MCF 10A (cell line): ENCODE measurements at regions not wholly inside any gene's neighbourhood (a gene's known extent, or its start where the extent isn't known, plus 50 kb on each side); places are given as distances from the start of the nearest gene placed in this dataset.

ENCODE experiments used
- BruUV-seq: library from RNA; stranded (reverse); fragments of 400-500 nt; replicated peaks from 2 replicates; lab custom pipeline; 2021; lab: Mats Ljungman, UMichigan
- CTCF ChIA-PET: fragments of 300-600 bp; sonication (Branson Sonifier 250); formaldehyde crosslinking; extraction: SDS; loops from one replicate; lab custom pipeline; 2021; ENCODE audit warnings: antibody characterized with exemption, inconsistent platforms; lab: Yijun Ruan, JAX
- POLR2A ChIA-PET: fragments of 300-600, 350-650 bp; sonication (Branson Sonifier 250); formaldehyde crosslinking; extraction: SDS; loops from one replicate; lab custom pipeline; 2020; ENCODE audit warnings: antibody characterized with exemption, inconsistent platforms; lab: Yijun Ruan, JAX
- DNase-seq: peaks from one replicate; pipeline ENCODE4 v3.0.0-alpha.2; 2018; ENCODE audit not compliant: unreplicated experiment
- H3K27ac Mint-ChIP-seq: one replicate; pipeline ENCODE4 v1.8.0; 2022; ENCODE audit warnings: mild to moderate bottlenecking, low read depth, mixed read lengths; ENCODE audit not compliant: unreplicated experiment
- H3K27me3 Mint-ChIP-seq: one replicate; pipeline ENCODE4 v1.8.0; 2022; ENCODE audit warnings: mixed read lengths; ENCODE audit not compliant: insufficient read depth, unreplicated experiment
- H3K36me3 Mint-ChIP-seq: one replicate; pipeline ENCODE4 v1.8.0; 2022; ENCODE audit warnings: mild to moderate bottlenecking, moderate library complexity, mixed read lengths; ENCODE audit not compliant: insufficient read depth, unreplicated experiment
- H3K4me1 Mint-ChIP-seq: one replicate; pipeline ENCODE4 v1.8.0; 2022; ENCODE audit warnings: mixed read lengths; ENCODE audit not compliant: insufficient read depth, unreplicated experiment
- H3K4me3 Mint-ChIP-seq: one replicate; pipeline ENCODE4 v1.8.0; 2022; ENCODE audit warnings: mild to moderate bottlenecking, moderate library complexity, mixed read lengths; ENCODE audit not compliant: unreplicated experiment
- H3K9me3 Mint-ChIP-seq: one replicate; pipeline ENCODE4 v1.8.0; 2022; ENCODE audit warnings: mixed read lengths; ENCODE audit not compliant: unreplicated experiment
- intact Hi-C: fragments of 100-400 bp; cut with micrococcal nuclease; formaldehyde crosslinking; loops from 2 replicates; pipeline ENCODE4 v1.14.1; 2022
- TF ChIP-seq, protein P1 (sequence below): fragments of 200-600 bp; IDR thresholded peaks from one replicate; pipeline ENCODE4 v1.8.0; 2022; ENCODE audit warnings: antibody characterized with exemption, mild to moderate bottlenecking; ENCODE audit not compliant: unreplicated experiment

DNA sequence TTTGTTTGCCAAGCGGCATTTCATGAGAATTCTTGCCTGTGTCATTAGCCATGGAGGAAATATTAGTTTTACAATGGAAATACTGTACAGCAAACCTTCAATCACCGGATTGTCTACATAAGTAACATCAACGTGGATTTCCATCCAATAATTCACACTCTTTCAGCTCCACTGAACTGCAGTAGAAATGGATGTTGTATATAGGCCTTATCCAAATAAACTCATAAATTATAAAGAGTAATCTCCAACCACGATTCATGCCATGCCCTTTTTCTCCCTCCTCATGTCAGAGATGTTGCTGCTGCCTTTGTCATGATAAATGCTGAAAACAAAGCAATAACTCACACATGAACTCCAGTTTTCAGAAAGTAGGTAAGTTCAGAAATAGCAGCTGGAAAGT lies 54.9 kb upstream of the EYS start:
- Mint-ChIP-seq H3K9me3 (no peaks in the 10 kb centered on the region), H3K4me3 (no peak overlapping the region), H3K27ac (no peak overlapping the region), H3K27me3 (no peaks in the 10 kb centered on the region), H3K36me3 (no peaks in the 10 kb centered on the region), H3K4me1 (no peaks in the 10 kb centered on the region)
- ChIA-PET CTCF (no interaction called here), POLR2A (no interaction called here)
- TF ChIP-seq, protein P1, sequence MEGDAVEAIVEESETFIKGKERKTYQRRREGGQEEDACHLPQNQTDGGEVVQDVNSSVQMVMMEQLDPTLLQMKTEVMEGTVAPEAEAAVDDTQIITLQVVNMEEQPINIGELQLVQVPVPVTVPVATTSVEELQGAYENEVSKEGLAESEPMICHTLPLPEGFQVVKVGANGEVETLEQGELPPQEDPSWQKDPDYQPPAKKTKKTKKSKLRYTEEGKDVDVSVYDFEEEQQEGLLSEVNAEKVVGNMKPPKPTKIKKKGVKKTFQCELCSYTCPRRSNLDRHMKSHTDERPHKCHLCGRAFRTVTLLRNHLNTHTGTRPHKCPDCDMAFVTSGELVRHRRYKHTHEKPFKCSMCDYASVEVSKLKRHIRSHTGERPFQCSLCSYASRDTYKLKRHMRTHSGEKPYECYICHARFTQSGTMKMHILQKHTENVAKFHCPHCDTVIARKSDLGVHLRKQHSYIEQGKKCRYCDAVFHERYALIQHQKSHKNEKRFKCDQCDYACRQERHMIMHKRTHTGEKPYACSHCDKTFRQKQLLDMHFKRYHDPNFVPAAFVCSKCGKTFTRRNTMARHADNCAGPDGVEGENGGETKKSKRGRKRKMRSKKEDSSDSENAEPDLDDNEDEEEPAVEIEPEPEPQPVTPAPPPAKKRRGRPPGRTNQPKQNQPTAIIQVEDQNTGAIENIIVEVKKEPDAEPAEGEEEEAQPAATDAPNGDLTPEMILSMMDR: no peak
- no TSS peak for BruUV-seq
- intact Hi-C loops: no loop called here
- no peak for DNase-seq

- CTCF ChIA-PET: interaction anchor here (0.7 kb wide), 1 partner anchor 1748 kb away, joined by 3 read pairs; no protein-coding TSS in a partner anchor
- no TSS peak for BruUV-seq
- intact Hi-C loops: no loop called here
- no peak overlapping the region for H3K27ac Mint-ChIP-seq
- no peaks in the 10 kb centered on the region for H3K27me3 Mint-ChIP-seq
- H3K36me3 Mint-ChIP-seq: no peaks in the 10 kb centered on the region
- no peak overlapping the region for H3K4me3 Mint-ChIP-seq
- TF ChIP-seq, protein P1: no peak
- POLR2A ChIA-PET: no interaction called here
- H3K4me1 Mint-ChIP-seq: no peaks in the 10 kb centered on the region
- peak; percentile 60 for DNase-seq
- H3K9me3 Mint-ChIP-seq: no peaks in the 10 kb centered on the region
Observed at GRCh38 chr6:65760285-65760684, 53.3 kb upstream of the EYS start.
